ENCODE measurements at regions not wholly inside any gene's neighbourhood (a gene's known extent, or its start where the extent isn't known, plus 50 kb on each side); places are given as distances from the start of the nearest gene placed in this dataset.
A peak's percentile ranks its signal among the peaks of the same experiment; 100 is the strongest.

DNA sequence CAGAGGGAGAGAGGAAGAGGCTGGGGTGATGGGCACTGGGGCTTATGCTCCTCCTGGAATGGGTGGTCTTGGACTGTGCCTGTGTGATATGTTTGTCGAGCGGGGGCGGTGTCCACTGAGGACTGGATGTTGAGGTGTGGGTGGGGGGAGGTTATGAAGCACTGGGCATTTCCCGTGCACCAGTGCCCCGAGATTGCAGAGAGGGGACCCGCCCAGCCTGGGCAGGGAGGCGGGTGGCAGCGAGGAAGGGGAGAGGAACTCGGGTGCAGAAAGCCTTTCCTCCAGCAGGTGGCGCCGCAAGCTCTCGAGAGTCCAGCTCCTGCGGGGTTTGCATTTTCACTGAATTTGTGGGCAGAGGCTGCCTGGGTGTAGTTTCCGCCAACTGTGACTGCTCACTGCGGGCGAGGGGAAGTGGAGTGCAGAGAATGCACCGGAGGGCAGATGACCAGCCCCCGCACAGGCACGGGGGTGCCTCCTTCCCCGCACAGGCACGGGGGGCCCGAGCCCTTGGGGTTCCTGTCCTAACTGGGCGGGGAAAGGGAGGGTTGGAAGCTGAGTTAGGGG, 190.6 kb downstream of the SEC14L1 start (continued):
- TF ChIP-seq ZNF891 (CRISPR knock-in tag; IDR thresholded peaks at IDR 0.05) = no peak; the same call in 1 of the 2 replicates
- no peak for TF ChIP-seq NCOA5 (CRISPR knock-in tag; IDR thresholded peaks at IDR 0.05)
- TF ChIP-seq ZNF850 (CRISPR knock-in tag; conservative IDR thresholded peaks at IDR 0.05) = no peak
- TF ChIP-seq TBX3 (IDR thresholded peaks at IDR 0.05; ENCODE audit: borderline replicate concordance) = no peak
- peak; percentile 34; the same call in 1 of the 2 replicates for TF ChIP-seq SPEN (CRISPR knock-in tag; IDR thresholded peaks at IDR 0.05; ENCODE audit: low read depth)
- no peak for TF ChIP-seq ARNT (IDR thresholded peaks at IDR 0.05)
- TF ChIP-seq CENPT (CRISPR knock-in tag; IDR thresholded peaks at IDR 0.05; ENCODE audit: low read depth) = no peak
- 0 out of 2 replicates have a peak, but pooled peaks have one; percentile 40 for TF ChIP-seq TOPORS (CRISPR knock-in tag; IDR thresholded peaks at IDR 0.05)
- no peak for TF ChIP-seq GLI4 (CRISPR knock-in tag; IDR thresholded peaks at IDR 0.05; ENCODE audit: borderline replicate concordance)
- peak; percentile 77; the same call in 1 of the 2 replicates for TF ChIP-seq MIER3 (CRISPR knock-in tag; IDR thresholded peaks at IDR 0.05; ENCODE audit: borderline replicate concordance)
- TF ChIP-seq ZNF235 (CRISPR knock-in tag; IDR thresholded peaks at IDR 0.05; ENCODE audit: borderline replicate concordance) = no peak
- TF ChIP-seq FOXA3 (CRISPR knock-in tag; IDR thresholded peaks at IDR 0.05) = peak; percentile 52; the same call in 1 of the 2 replicates
- TF ChIP-seq PHF8 (CRISPR knock-in tag; IDR thresholded peaks at IDR 0.05) = peak; percentile 38; the same call in 1 of the 2 replicates
- TF ChIP-seq, protein P1, sequence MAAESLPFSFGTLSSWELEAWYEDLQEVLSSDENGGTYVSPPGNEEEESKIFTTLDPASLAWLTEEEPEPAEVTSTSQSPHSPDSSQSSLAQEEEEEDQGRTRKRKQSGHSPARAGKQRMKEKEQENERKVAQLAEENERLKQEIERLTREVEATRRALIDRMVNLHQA (CRISPR knock-in tag; IDR thresholded peaks at IDR 0.05) = no peak
- TF ChIP-seq ZNF772 (CRISPR knock-in tag; IDR thresholded peaks at IDR 0.05) = peak; percentile 85
- 0 out of 2 replicates have a peak, but pooled peaks have one; percentile 32 for TF ChIP-seq ZNF292 (CRISPR knock-in tag; IDR thresholded peaks at IDR 0.05; ENCODE audit: borderline replicate concordance, low read depth)
- TF ChIP-seq ZNF275 (CRISPR knock-in tag; IDR thresholded peaks at IDR 0.05; ENCODE audit: borderline replicate concordance) = 0 out of 2 replicates have a peak, but pooled peaks have one; percentile 53
- no peak for TF ChIP-seq TFE3 (CRISPR knock-in tag; IDR thresholded peaks at IDR 0.05)
- TF ChIP-seq ZMYM2 (CRISPR knock-in tag; IDR thresholded peaks at IDR 0.05) = no peak
- TF ChIP-seq KLF6 (CRISPR knock-in tag; IDR thresholded peaks at IDR 0.05) = no peak
- 0 out of 2 replicates have a peak, but pooled peaks have one; percentile 77 for TF ChIP-seq ZNF713 (CRISPR knock-in tag; IDR thresholded peaks at IDR 0.05)
- TF ChIP-seq ZNF75D (CRISPR knock-in tag; IDR thresholded peaks at IDR 0.05; ENCODE audit: borderline replicate concordance) = no peak
- TF ChIP-seq GATAD1 (CRISPR knock-in tag; IDR thresholded peaks at IDR 0.05) = 0 out of 2 replicates have a peak, but pooled peaks have one; percentile 29
- TF ChIP-seq SKIL (CRISPR knock-in tag; IDR thresholded peaks at IDR 0.05; ENCODE audit: borderline replicate concordance) = no peak
- TF ChIP-seq TBP (CRISPR knock-in tag; IDR thresholded peaks at IDR 0.05) = no peak
- no peak for TF ChIP-seq DR1 (CRISPR knock-in tag; IDR thresholded peaks at IDR 0.05)
- TF ChIP-seq ZNF549 (CRISPR knock-in tag; IDR thresholded peaks at IDR 0.05) = no peak
- TF ChIP-seq SETDB1 (CRISPR knock-in tag; IDR thresholded peaks at IDR 0.05; ENCODE audit: borderline replicate concordance) = no peak

Measured in HepG2 (cell line).